ENCODE measurements at regions not wholly inside any gene's neighbourhood (a gene's known extent, or its start where the extent isn't known, plus 50 kb on each side); places are given as distances from the start of the nearest gene placed in this dataset.
"Not testable (repeated sequence)": the region's sequence is repeated elsewhere in the genome, so short reads cannot be mapped to it uniquely, and the experiment has no call there.

GRCh38 chr5:177941386-177941785, 54.7 kb downstream of the PROP1 start:
- not testable (repeated sequence) for DNase-seq (ENCODE audit: low spot score)

GRCh38 chr5:177939246-177940171, 56.5 kb downstream of the PROP1 start:
- DNase-seq (ENCODE audit: low spot score) = not testable (repeated sequence)

GRCh38 chr5:177938767-177939166, 57.3 kb downstream of the PROP1 start:
- DNase-seq (ENCODE audit: low spot score) = not testable (repeated sequence)

GRCh38 chr5:177934233-177934632, 61.8 kb downstream of the PROP1 start:
- DNase-seq (ENCODE audit: low spot score) = not testable (repeated sequence)

GRCh38 chr5:177930269-177931022, 65.6 kb downstream of the PROP1 start:
- not testable (repeated sequence) for DNase-seq (ENCODE audit: low spot score)

GRCh38 chr5:177929618-177930017, 66.4 kb downstream of the PROP1 start:
- not testable (repeated sequence) for DNase-seq (ENCODE audit: low spot score)

- not testable (repeated sequence) for DNase-seq (ENCODE audit: low spot score)
These were observed 68.5 kb downstream of the PROP1 start for GRCh38 chr5:177927500-177927899.

- not testable (repeated sequence) for DNase-seq (ENCODE audit: low spot score)
These were observed 71.5 kb downstream of the PROP1 start for GRCh38 chr5:177924577-177924976.

GRCh38 chr5:177923837-177924236, 72.2 kb downstream of the PROP1 start:
- DNase-seq (ENCODE audit: low spot score) = not testable (repeated sequence)

GRCh38 chr5:177923189-177923588, 72.9 kb downstream of the PROP1 start:
- DNase-seq (ENCODE audit: low spot score) = not testable (repeated sequence)

GRCh38 chr5:177909261-177909660, 86.8 kb downstream of the PROP1 start:
- not testable (repeated sequence) for DNase-seq (ENCODE audit: low spot score)

GRCh38 chr5:177902806-177903205, 93.2 kb downstream of the PROP1 start:
- not testable (repeated sequence) for DNase-seq (ENCODE audit: low spot score)

- DNase-seq (ENCODE audit: low spot score) = not testable (repeated sequence)
These were observed 96.0 kb downstream of the PROP1 start for GRCh38 chr5:177900066-177900465.

- DNase-seq (ENCODE audit: low spot score) = not testable (repeated sequence)
These were observed 101.2 kb downstream of the PROP1 start for GRCh38 chr5:177894681-177895453.

GRCh38 chr5:177892357-177892665, 103.7 kb downstream of the PROP1 start:
- DNase-seq (ENCODE audit: low spot score) = not testable (repeated sequence)

GRCh38 chr5:177891547-177892356, 104.3 kb downstream of the PROP1 start:
- peak; percentile 54 for DNase-seq (ENCODE audit: low spot score)

GRCh38 chr5:177883295-177883694, 100.6 kb upstream of the FAM153A start:
- not testable (repeated sequence) for DNase-seq (ENCODE audit: low spot score)

GRCh38 chr5:177875900-177876238, 93.2 kb upstream of the FAM153A start:
- DNase-seq (ENCODE audit: low spot score) = not testable (repeated sequence)

- not testable (repeated sequence) for DNase-seq (ENCODE audit: low spot score)
These were observed 92.6 kb upstream of the FAM153A start for GRCh38 chr5:177875013-177875899.

- DNase-seq (ENCODE audit: low spot score) = not testable (repeated sequence)
These were observed 81.2 kb upstream of the FAM153A start for GRCh38 chr5:177863822-177864446.

Data from activated CD4-positive, alpha-beta T cell treated with anti-CD3 and anti-CD28 coated beads, Interleukin-2, Interleukin-4, amounts not matched to agents 100 ng/mL and 50 ng/mL, durations not matched to agents 16 hours and 8 hours (primary cell).